HG03175 (cell line): ENCODE measurements at regions not wholly inside any gene's neighbourhood (a gene's known extent, or its start where the extent isn't known, plus 50 kb on each side); places are given as distances from the start of the nearest gene placed in this dataset.
A peak's percentile ranks its signal among the peaks of the same experiment; 100 is the strongest.
"Not testable (repeated sequence)": the region's sequence is repeated elsewhere in the genome, so short reads cannot be mapped to it uniquely, and the experiment has no call there.

Experiments
- ATAC-seq: cut with Tn5 transposase; IDR thresholded peaks from one replicate; pipeline ENCODE4 v1.9.1; 2021; ENCODE audit warnings: mild to moderate bottlenecking, moderate library complexity; ENCODE audit not compliant: unreplicated experiment

DNA sequence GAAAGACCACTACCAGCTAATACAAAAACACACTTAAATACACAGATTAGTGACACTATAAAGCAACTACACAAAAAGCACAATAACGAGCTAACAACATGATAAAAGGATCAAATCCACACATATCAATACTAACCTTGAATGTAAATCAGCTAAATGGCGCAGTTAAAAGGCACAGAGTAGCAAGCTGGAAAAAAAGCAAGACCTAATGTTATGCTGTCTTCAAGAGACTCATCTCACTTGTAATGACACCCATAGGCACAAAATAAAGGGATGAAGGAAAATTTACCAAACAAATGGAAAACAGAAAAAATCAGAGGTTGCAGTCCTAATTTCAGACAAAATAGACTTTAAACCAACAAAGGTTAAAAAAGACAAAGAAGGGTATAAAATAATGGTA lies 86.3 kb downstream of the NUS1 start:
- ATAC-seq: no peak

DNA sequence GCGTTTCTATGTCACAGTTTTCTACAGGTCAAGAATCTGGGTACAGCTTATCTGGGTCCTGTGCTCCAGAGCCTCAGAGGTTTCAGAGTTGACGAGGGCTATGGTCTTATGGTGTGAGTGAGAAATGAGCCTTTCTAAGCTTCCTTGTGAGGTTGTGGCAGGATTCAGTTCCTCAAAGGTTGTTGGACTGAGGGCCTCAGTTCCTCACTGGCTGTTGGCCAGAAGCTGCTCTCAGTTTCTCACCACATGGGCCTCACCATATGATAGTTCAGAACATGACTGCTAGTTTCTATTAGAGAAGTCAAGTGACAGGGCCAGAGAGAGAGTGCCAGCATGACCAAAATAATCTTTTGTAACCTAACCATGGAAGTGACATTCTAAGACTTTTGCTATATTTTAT lies 96.1 kb downstream of the NUS1 start:
- peak; percentile 97 for ATAC-seq

DNA sequence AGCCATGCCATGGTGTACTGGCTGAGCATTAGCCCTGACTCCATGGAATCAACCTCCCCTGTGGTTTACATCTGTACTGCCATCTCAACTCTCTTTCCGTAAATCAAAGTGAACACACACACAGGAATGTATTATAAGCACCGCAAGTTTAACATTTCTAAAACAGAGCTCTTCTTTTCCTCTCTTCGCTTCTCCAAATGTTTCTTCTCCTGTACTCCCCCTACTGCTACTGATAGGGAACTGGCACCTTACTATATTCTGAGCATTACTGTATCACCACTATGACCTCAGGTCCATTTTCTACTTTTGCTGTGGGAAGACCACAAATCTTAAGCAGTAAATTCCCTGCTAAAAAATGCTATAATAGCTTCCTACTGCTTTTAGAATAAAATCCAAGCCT lies 101.2 kb downstream of the NUS1 start:
- peak; percentile 33 for ATAC-seq

DNA sequence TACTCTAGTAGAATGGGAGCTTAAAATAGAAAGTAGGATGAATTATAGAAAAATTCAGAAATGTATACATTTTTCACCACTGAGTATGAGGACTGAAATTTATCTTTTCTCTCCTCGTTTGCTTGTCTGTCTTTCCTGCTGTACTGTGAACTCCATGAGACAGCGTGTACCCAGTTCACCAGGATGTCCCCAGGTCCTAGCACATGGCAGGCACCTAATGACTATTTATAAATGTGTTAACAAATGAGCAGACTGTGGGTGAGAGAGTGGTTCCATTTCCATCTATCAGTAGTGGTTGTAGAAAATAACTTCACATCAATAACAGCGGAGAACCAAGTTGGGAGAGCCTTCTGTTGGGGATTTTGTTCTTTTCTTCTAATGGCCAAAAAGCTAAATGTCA lies 106.3 kb downstream of the NUS1 start:
- no peak for ATAC-seq

DNA sequence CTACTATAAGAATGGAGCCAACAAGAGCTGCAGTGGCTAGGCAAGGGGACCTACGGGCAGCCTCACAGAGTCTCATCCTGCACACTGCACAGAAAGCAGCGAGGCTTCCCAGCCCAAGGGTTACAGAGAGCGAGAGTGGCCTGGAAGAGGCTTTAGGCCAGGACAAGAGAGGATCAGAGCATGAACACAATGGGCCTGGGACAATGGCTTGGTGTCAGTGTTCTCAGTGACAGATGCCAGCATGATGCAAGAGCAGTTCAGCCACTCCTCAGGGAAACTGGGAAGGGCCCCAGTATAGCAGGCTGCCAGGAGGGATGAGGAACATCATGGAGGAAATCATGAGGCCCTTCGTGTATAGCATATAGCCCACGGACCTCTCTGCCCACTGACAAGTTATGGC lies 108.0 kb downstream of the NUS1 start:
- ATAC-seq: no peak

- no peak for ATAC-seq
These were observed 115.7 kb downstream of the NUS1 start for GRCh38 chr6:117791012-117791411.

DNA sequence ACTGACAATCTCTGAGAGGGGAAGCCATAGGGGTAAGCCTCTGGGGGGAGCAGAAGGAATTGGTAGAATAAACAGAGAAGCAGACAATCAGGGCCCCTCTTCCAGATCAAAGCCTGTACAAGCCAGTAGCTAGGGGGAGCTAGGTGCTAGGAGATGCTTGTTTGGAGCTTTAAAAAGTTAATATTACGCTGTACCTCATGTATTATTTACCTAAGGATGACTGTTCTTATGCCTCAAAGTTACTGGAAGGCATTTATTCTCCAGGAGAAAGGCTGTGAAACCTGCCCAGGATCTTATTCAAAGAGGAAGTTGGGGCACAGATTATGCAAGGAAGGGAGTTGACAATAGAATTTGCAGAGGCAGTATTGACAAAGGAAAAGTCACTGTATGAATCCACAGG lies 111.8 kb upstream of the SLC35F1 start:
- ATAC-seq: no peak

DNA sequence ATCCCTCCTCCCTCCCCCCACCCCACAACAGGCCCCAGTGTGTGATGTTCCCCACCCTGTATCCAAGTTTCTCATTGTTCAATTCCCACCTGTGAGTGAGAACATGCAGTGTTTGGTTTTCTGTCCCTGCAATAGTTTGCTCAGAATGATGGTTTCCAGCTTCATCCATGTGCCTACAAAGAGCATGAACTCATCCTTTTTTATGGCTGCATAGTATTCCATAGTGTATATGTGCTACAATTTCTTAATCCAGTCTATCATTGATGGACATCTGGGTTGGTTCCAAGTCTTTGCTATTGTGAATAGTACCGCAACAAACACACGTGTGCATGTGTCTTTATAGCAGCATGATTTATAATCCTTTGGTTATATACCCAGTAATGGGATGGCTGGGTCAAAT lies 108.2 kb upstream of the SLC35F1 start:
- ATAC-seq: not testable (repeated sequence)

DNA sequence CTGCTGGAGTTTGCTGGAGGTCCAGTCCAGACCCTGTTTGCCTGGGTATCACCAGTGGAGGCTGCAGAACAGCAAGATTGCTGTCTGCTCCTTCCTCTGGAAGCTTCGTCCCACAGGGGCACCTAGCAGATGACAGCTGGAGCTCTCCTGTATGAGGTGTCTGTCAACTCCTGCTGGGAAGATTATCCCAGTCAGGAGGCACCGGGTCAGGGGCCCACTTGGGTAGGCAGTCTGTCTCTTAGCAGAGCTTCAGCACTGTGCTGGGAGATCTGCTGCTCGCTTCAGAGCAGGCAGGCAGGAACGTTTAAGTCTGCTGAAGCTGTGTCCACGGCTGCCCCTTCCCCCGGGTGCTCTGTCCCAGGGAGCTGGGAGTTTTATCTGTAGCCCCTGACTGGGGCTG lies 96.8 kb upstream of the SLC35F1 start:
- ATAC-seq: no peak

- no peak for ATAC-seq
These were observed 89.6 kb upstream of the SLC35F1 start for GRCh38 chr6:117817499-117817898.

GRCh38 chr6:117817992-117818391 lies 89.1 kb upstream of the SLC35F1 start:
- ATAC-seq: no peak

- no peak for ATAC-seq
These were observed 88.6 kb upstream of the SLC35F1 start for GRCh38 chr6:117818449-117818848.

GRCh38 chr6:117829594-117830319 lies 77.3 kb upstream of the SLC35F1 start:
- ATAC-seq: no peak

DNA sequence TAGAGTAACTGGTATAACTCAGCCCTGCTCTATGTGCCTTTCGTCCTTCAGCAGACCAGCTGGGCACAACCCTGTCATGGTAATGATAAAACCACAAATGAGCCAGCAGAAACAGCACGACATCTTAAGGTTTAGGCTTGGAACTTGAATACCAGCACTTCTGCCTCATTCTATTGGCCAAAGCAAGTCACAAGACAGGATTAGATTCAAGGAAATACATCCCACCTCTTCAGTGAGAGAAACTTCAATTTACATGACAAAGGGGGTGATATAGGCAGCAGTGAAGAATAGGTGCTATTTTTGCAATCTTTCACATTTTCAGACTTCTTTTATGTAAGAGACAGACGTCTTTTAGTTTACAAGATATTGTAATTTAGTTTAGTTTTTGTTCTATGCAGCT lies 69.8 kb upstream of the SLC35F1 start:
- no peak for ATAC-seq

GRCh38 chr6:117840541-117840983 lies 66.5 kb upstream of the SLC35F1 start:
- ATAC-seq: no peak

DNA sequence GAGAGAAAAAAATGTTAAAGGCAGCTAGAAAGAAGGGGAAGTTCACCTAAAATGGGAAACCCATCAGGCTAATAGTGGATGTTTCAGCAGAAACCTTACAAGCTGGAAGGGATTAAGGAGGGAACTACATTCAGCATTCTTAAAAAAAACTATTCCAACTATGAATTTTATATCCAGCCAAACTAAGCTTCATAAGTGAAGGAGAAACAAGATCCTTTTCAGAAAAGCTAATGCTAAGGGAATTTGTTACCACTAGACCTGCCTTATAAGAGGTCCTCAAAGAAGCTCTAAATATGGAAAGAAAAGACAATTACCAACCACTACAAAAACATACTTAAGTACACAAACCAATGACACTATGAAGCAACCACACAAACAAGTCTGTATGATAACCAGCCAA lies 59.2 kb upstream of the SLC35F1 start:
- no peak for ATAC-seq

GRCh38 chr6:117849087-117849486 lies 58.0 kb upstream of the SLC35F1 start:
- ATAC-seq: no peak
